Dermis microvascular lymphatic vessel endothelial cell (primary cell): ENCODE measurements at regions not wholly inside any gene's neighbourhood (a gene's known extent, or its start where the extent isn't known, plus 50 kb on each side); places are given as distances from the start of the nearest gene placed in this dataset.
A peak's percentile ranks its signal among the peaks of the same experiment; 100 is the strongest.
"Not testable (repeated sequence)": the region's sequence is repeated elsewhere in the genome, so short reads cannot be mapped to it uniquely, and the experiment has no call there.

Experiments
- DNase-seq, 2 donors: peaks; one replicate each; pipeline versions ENCODE4 v3.0.0 to v3.0.0-alpha.2; 2010; ENCODE audit warnings: low read depth in 2 of 2

DNA sequence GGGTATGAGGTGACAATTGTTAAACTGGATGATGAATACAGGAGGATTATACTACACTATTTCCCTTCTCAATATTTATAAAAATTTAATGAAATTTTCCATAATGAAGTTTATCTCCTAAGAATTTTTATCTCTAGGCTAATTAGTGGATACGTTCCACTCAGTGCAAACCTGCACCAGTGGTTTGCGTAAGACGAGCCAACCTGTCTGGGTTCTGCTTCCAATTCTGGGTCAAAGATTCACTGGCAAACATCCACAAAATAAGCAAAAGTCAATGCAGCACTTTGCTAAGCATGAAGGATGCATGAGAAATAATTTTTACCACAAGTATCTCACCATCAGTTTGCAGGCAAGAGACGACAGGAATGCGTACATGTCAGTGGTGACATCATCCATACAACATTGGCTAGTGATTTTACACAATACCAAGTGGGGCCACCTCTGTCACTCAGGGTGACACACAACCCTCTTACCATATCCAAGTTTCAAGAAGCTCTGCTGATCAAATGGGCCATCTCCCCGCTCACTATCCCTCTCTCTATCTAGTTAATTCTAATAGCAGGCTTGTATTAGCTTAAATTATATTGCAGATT, 51.7 kb downstream of the FAM50B start:
- no peak for DNase-seq

DNA sequence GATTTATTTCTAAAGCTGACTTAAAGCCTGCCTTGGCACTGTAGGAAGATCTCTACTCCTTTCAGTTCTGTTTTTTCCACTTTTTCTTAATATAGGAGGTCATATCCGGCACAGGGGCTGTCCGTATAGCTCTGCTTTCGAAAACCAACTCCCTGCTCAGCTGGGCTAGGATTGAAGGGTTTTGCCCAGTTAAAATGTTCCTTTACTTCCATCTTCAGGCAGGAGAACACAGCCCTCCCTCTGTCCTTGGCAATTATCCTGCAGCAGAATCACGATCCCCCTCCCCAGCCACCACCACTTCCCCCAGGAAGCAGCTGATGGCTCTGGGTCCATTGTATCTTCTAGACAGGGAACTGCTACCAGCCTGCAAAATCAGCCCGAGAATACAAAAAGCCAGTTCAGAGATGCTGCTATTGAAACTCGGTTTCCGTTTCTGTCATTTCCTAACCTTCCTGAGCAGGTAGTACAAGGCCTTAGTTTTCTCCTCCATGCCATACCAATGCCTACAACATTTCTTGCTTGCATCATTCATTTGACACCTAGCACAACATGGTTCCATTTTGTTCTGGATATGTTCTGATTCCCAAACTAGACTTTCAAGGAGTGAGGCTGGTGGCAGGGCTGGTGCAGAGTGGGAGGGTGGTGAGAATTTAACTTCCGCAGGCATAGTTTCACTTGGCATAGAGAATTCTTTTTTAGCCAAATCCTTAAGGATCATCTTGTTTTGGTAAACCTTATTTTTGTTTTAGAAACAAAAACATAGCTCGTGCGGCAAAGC, 53.9 kb downstream of the FAM50B start:
- no peak for DNase-seq

- DNase-seq = no peak
Measured at GRCh38 chr6:3904518-3904917, 55.3 kb downstream of the FAM50B start.

GRCh38 chr6:3905945-3906845, 57.0 kb downstream of the FAM50B start:
- DNase-seq = peak in 1 of 2 donors; percentile 9

DNA sequence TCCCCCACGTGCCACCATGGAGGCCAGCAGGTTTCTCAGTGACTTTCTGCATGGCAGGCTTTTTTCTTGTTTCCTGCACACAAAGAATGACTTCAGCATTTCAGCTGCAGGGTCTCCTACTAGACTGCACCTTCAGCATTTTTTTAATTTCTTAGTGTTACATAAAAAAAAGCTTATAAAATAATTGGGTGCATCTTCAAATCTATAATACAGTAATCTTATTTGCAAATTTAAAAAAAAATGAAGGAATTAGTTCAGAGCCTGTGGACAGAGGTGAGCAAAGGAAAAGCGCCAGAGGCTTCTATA, 57.6 kb downstream of the FAM50B start:
- DNase-seq = no peak

DNA sequence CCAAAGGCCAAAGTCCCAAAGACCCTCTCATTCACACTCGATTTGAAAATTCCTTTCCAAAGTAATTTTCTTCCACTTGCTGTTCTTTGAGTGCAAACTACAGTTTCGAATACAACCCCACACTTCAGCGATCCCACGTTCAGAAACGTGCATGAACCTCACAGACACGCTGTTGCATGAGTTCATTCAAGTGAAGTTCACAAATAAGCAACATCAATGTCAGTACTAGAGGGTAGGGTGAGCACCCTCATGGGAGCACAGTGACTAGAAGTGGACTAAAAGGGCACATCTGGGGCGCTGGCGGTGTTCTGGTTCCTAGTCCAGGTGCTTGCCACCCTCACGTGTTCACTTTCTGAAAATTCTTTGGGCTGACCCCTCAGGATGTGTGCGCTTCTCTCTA, 59.0 kb downstream of the FAM50B start:
- DNase-seq = no peak

GRCh38 chr6:3908961-3909360, 59.8 kb downstream of the FAM50B start:
- no peak for DNase-seq

GRCh38 chr6:3910106-3910663, 61.0 kb downstream of the FAM50B start:
- no peak for DNase-seq

DNA sequence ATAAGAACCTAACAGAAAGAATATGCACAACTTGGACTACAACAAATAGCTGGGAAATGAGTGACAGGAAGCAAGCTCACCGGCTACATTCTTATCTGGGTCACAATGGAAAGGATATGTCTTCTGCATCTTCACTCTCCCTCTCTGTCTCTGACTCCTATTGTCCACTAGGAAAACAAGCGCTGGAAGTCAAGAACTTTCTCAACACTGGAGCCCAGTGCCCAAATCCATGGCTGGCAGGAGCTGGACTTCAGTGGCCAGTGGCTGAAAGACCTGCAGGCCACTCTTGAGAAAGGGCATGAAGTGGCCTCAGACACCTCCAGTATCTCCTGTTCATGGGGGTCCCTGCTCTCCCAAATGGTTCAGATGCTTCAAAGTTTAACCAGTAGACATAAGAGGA, 62.0 kb downstream of the FAM50B start:
- peak in 1 of 2 donors; percentile 55 for DNase-seq

DNA sequence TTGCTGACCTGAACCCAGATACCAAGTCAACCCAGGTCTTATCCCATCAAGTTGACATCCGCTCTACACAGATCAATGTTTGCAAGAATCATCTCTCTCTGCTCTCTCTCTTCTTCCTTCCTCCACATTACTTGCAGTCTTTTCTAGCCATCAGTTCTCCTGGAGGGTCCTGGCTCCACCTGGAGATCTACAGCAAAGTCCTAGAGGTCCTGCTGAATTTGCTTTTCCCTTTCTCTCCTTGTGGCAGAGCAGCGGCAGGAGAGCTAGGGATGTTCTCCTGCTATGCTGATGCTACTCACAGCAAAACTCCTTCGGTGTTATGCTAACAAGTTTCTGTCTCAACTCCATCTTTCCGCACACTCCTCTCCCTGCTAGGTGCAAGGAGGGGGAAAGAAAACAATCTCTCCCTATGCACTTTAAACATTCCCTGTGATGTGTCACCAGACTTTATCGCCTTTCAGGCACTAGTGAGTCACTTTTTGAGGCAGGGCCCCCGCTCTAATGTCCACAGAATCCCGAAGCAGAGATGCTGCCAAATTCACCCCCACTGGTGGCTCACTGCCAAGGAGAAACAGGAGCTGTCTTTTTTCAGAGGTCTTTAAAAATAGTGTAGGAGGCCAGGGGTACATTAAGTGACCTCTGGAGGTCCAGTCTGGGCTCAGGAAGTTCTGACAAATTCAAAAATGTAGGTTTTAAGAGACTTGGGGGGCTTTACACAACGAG, 62.6 kb downstream of the FAM50B start:
- peak; percentile 39 to 89 for DNase-seq

DNA sequence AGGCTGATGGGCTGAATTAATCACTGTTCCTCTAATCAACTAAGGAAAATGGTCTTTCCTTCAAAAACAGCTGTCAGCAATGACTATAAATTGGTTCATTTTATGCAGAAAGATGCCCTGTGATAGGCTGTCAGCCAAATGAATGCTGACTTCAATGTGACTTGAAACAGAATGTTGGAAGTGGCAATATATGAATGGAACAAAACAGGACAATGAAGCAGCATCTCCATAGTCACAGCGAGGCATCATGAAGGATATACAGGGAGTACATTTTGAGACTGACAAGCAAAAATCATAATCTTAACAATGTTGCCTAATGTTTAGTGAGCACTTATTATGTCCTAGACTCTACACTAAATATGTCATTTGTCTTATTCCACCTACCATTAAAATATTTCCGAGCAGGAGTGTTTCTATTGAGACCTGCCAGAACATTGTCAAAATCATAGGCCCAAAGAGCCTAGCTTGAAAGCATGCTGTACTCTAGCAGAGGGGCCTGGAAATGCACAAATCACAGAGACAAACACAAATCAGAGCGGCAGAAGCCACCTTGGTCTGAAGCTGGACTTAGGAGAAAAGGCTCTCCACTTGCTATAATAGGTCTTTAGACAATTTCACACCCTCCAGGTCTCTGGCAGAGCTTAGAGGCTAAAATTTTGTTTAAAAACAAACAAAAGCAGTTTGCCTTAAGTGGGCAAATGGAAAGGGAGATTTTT, 63.3 kb downstream of the FAM50B start:
- peak; percentile 40 to 65 for DNase-seq

GRCh38 chr6:3913077-3913957, 64.1 kb downstream of the FAM50B start:
- DNase-seq = peak; percentile 98 to 99

GRCh38 chr6:3913958-3914337, 64.8 kb downstream of the FAM50B start:
- DNase-seq = no peak

- DNase-seq = no peak
Measured at GRCh38 chr6:3915076-3915791, 66.1 kb downstream of the FAM50B start.

GRCh38 chr6:3916211-3916610, 67.0 kb downstream of the FAM50B start:
- DNase-seq = peak; percentile 88 to 91

DNA sequence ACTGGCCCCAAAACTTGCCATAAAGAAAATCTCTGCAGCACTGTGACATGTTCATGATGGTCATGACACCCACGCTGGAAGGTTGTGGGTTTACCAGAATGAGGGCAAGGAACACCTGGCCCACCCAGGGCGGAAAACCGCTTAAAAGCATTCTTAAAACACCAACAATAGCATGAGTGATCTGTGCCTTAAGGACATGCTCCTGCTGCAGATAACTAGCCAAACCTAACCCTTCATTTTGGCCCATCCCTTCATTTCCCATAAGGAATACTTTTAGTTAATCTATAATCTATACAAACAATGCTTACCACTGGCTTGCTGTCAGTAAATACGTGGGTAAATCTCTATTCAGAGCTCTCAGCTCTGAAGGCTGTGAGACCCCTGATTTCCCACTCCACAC, 67.6 kb downstream of the FAM50B start:
- DNase-seq = not testable (repeated sequence)

- no peak for DNase-seq
Measured at GRCh38 chr6:3918469-3918868, 69.3 kb downstream of the FAM50B start.

DNA sequence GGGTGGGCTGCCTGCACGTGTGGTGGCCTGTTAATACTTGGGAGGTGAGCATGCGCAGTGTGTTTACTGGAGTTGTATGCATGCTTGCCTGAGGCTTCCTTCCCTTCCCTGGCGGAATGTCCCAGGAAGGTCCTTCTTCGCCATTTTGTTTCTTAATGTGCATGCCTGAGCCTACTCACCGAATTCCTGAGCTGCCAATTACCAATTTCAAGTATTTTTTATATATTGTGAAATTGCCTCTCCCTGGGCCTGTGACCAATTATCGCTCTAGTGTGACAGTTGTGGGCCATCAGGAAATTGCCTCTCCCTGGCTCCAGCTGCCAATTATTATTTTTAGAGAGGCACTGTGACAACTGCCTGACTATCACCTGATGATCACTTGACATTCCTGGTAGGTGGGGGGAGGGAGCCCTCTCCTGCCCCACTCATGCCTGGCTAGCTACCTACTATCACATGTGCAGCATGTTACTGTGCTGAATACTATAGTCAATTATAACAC, 70.0 kb downstream of the FAM50B start:
- DNase-seq = peak; percentile 22 to 81

DNA sequence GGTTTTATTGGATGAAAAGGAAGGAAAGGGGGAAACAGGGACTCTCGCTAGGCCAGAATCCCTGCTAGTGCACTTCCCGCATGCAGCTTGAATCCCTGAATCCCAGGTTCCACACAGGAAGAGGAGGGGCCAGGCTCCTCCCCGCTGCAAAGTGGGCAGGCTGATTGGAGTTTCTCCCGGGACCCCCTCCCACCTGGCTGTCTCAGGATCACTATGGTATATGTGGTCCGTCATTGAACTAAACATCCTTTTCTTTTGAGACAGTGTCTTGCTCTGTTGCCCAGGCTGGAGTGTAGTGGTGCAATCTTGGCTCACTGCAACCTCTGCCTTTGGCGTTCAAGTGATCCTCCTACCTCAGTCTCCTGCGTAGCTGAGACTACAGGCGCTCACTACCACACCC, 70.7 kb downstream of the FAM50B start:
- DNase-seq = no peak
